ENCODE measurements at regions not wholly inside any gene's neighbourhood (a gene's known extent, or its start where the extent isn't known, plus 50 kb on each side); places are given as distances from the start of the nearest gene placed in this dataset.
A peak's percentile ranks its signal among the peaks of the same experiment; 100 is the strongest.
"Not testable (repeated sequence)": the region's sequence is repeated elsewhere in the genome, so short reads cannot be mapped to it uniquely, and the experiment has no call there.

DNA sequence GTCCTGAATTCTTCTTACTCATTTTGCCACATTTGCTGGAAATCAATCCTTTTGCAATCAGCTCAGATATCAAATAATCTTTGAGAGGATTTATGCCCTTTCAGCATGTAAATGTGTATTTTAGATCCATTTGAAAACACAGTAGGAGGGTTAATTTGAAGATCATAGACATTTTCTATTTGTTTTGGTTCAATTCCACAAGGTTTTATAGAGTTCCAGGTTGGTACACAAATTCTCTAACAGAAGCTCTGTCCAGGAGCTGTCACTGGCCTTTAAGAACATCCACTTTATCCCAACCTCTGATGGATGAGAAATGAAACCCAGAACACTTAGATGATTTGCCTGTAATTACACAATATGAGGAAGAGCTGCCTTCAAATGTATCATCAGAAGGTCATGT lies 157.3 kb upstream of the CHAC2 start:
- H3K27ac ChIP-seq, result no peak overlapping the region
- no peak for DNase-seq (ENCODE audit: low read depth, low spot score)

DNA sequence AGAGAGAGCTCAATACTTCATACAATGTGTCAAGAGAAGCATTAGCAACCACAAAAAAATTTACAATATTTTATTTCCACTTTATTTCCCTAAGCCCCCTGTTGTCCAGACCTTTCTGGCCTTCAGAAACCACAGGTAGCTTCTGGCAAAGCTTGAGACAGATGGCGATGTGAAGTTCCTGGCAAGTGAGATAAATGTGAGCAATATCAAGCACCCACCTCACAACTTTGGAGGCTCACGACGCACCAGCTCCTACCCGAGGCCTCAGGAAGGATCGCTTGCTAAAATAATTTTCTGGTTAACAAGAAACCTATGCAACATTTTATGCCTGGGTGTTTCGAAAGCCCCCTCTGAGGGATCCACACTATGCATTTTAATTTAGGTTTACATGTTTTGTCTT lies 158.1 kb upstream of the CHAC2 start:
- no peak for DNase-seq (ENCODE audit: low read depth, low spot score)
- H3K27ac ChIP-seq, result no peak overlapping the region

DNA sequence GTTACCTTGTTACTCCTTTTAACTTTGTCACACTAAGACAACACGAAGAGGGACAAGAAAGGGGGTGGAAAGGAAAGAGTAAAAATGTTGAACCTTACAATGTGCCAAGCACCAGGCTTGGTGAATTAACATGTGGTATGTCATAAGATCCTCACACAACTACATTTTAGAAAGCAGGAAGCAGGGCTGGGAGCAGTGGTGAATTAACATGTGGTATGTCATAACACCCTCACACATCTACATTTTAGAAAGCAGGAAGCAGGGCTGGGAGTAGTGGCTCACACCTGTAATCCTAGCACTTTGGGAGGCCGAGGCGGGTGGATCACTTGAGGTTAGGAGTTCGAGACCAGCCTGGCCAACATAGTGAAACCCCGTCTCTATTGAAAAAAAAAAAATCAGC lies 159.3 kb upstream of the CHAC2 start:
- DNase-seq (ENCODE audit: low read depth, low spot score), result no peak
- no peak overlapping the region for H3K27ac ChIP-seq

DNA sequence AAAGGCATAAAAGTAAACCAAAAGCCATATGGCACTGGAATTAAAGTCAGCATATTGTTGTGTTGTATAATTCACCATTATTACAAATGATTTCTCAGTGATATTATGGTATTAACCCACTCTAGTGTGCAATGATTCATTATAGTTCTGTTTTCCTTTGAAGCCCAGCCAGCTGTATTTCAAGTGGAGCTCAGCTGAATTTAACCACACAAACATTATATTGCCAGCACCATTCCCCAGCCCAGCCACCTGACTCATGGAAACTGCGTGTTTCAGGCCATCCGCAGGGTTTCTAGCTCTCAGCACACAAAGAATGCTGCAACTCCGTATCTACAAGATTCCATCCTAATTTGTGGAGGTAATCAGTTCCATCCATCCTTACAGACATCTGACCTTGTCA lies 166.8 kb upstream of the CHAC2 start:
- DNase-seq (ENCODE audit: low read depth, low spot score), result no peak
- H3K27ac ChIP-seq, result no peak overlapping the region

DNA sequence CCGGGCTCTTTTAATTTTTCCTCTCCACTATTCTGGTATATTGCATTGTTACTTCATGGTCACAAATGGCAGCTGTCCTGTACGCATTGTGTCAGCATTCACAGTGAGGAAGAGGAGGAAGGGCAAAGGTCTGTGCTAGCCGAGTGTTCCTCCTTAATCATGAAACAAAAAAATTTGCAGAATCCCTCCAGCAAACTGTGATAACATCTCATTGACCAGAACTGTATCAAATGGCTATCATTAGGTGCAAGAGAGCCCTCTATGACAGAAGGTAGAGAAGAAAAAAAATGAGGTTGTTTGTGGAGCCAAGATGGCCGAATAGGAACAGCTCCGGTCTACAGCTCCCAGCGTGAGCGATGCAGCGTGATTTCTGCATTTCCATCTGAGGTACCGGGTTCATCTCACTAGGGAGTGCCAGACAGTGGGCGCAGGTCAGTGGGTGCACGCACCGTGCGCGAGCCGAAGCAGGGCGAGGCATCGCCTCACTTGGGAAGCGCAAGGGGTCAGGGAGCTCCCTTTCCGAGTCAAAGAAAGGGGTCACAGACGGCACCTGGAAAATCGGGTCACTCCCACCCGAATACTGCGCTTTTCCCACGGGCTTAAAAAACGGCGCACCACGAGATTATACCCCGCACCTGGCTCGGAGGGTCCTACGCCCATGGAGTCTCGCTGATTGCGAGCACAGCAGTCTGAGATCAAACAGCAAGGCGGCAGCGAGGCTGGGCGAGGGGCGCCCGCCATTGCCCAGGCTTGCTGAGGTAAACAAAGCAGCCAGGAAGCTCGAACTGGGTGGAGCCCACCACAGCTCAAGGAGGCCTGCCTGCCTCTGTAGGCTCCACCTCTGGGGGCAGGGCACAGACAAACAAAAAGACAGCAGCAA lies 180.6 kb upstream of the CHAC2 start:
- not testable (repeated sequence) for H3K27ac ChIP-seq; DNase-seq (ENCODE audit: low read depth, low spot score)

DNA sequence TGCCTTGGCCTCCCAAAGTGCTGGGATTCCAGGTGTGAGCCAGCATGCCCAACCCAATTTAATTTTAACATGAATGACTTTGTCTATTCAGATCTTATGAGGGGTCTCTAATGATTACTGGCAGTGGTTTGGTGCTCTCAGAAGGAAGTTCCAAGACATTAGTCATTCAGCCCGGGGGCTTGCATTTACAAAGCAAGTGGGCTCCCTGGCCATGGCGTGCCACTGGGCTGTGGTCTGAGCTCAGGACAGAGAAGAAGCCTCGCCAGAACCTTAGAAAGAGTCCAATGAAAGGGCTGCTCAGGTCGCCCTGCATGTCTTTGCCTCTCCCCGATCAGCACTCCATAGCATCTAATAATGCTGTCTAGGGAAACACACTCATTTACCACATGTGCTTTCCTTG lies 182.6 kb upstream of the CHAC2 start:
- H3K27ac ChIP-seq, result no peak overlapping the region
- no peak for DNase-seq (ENCODE audit: low read depth, low spot score)

DNA sequence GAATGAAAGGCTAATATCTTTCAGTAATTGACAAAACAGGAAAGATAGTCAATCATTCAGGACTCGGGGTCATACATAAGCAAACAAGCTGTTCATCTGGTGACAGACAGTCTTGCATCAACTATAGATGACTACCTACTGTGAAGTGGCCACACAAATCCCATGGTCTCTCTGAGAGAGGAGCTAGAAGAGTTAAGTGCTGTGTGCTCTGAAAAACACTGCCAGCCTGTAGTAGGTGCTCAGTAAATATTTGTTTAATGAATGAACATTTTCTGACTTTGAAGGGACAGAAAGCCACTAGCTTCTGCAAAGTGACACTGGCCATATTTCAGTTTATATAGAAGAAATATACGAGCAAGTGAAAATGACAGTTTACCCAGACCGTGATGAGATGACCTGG lies 184.0 kb upstream of the CHAC2 start:
- H3K27ac ChIP-seq, result no peak overlapping the region
- DNase-seq (ENCODE audit: low read depth, low spot score), result no peak

DNA sequence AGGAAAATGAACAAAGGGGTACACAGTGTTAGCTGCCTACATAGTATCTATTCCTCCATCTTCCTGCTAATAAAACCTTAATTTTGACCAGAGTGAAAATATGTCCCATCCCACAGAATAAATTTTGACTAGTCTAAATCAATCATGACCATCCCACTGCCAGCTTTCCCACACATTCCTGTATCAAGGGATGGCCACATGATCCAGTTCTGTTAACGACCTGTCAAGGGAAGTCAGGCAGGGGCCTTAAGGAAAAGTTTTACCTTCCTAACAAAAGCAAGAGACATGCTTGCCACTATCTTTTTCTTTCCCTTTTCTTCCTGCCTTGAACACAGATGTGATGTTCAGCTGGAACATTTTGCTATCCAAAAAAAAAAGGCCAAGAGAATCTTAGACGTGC lies 185.0 kb upstream of the CHAC2 start:
- no peak for DNase-seq (ENCODE audit: low read depth, low spot score)
- H3K27ac ChIP-seq, result no peak overlapping the region

DNA sequence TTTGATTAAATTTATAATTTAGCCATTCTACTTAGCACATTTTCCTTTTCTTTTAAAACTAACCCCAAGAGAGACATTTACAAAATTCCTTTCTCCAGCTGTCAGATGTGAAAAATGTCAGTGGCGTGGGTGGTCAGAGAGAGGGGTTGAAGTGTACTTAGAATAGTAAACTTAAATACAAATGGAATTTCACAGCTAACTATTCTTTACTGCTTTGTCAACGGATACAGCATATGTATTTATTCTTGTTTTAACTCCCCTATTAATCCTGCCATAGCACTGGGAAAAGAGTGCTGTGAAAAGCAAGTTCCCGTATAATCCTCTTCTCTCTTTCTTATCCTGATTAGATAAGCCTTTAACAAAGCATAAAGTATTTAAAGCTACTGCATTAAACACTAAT lies 191.4 kb upstream of the CHAC2 start:
- DNase-seq (ENCODE audit: low read depth, low spot score), result no peak
- H3K27ac ChIP-seq, result no peak overlapping the region

DNA sequence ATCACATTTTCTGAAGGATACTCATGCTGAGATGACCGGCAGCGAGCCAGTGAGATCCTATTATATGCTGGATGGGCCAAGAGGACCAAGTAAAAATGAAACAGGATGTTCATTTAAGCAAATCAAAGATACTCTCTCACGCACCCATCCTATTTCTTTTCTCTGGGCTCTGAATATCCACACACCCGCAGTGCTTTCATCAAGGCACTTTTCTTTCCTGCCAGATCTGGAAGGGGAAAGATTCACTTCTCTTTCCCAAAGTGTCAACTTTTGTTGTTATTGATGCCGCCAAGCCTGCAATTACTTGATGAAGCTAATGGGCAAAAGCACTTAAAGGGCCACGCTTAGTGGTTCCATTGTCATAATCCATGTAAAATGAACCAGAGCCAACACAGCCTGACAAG lies 191.9 kb upstream of the CHAC2 start:
- DNase-seq (ENCODE audit: low read depth, low spot score), result no peak
- no peak overlapping the region for H3K27ac ChIP-seq

DNA sequence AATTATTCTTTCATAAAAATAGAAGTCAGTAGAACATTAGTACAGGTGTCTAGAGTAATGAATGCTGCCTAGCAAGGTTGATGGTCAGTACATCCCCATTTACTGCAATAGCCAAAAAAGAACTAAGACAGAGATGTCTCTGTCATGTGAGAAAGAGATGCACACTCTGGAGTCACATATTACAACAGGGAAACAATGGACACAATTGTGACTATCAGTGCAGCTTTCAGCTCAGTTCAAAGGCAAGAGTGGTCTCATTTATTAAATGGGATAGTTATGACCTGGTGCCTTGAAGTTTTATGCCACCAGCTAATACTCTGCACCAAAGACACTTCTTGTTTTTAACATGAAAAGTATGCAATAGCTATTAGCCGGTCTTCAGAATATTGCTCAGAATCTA lies 194.9 kb upstream of the CHAC2 start:
- H3K27ac ChIP-seq, result no peak overlapping the region
- no peak for DNase-seq (ENCODE audit: low read depth, low spot score)

DNA sequence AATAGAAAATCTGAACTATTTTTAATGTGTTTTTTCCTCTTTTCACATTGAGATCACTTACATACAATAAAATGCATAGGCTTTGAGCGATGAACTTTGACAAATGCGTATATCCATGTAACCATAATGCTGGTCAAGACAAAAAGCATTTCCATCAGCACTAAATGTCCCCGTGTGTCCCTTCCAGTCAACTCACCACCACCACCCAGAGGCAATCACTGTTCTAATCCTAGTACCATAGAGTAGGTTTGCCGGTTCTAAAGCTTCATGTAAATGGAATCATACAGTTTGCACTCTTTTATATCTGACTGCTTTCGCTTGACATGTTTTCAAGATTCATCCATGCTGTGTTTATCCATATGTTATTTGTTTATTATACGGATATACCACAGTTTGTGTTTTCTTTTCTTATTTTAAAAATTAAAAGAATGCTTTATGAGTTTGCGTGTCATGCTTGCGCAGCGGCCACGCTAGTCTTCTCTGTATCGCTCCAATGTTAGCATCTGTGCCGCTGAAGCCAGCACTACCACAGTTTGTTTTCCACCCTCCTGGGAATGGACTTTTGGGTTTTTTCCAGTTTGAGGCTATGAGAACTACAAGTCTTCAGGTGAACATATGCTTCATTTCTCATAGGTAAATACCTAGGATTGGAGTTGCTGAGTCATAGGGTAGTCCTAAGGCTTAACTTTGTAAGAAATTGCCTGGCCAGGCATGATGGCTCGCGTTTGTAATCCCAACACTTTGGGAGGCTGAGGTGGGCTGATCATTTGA lies 197.5 kb upstream of the CHAC2 start:
- no peak overlapping the region for H3K27ac ChIP-seq
- DNase-seq (ENCODE audit: low read depth, low spot score), result no peak

DNA sequence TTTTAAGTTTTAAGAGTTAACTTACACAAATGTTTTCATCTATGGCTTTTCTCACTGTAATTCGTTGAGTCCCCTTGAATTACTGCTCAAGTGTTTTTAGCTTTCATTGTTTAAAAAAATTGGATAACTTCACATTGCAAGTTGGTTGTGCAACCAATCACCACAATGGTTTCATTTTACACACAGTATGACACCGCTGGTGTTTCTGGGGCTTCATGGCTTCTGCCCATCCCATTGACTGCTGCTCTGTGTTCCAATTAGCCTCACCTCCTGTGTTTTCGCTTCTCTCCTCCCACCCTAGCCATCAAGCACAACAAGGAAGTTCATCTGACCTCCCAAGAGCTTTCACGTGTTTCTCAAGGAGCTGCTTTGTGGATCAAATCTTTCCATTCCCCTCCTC lies 199.1 kb upstream of the CHAC2 start:
- no peak overlapping the region for H3K27ac ChIP-seq
- no peak for DNase-seq (ENCODE audit: low read depth, low spot score)

DNA sequence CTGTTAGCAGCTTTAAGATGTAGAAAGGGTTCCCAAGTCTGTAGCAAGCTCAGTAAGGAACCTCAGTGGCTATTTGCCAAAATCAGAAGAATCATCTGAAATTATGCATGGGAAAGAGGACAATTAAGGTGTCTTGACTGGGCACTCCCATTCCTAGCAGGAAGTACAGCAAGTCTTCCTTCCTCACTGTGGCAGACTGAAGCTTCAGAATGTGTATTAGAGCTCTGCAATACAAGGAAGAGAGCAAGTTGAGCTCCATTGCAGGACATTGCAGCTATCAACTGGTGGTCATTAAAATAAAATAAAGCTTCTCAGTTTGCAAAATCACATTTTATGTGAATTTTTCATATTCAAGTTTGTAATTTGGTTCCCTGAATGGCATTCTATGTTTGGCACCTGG lies 200.5 kb upstream of the CHAC2 start:
- no peak for DNase-seq (ENCODE audit: low read depth, low spot score)
- no peak overlapping the region for H3K27ac ChIP-seq

DNA sequence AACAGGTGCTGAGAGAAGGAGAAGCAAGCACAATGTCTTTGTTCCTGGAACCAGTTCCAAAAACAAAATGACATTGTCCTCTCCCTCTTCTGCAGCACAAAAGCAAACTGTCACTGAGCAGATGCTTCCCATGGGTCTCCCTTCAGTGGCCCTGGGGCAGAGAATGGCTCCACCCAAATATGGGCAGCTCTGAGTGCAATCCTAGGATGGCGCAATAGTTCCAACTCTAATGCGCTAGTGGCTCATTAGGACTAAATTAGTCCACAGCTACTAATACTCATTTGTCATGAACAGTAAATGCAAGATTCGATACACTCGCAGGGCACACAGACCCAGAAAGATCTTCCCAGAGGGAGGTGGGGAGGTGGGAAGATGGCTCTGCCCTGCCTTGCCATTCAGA lies 205.2 kb upstream of the CHAC2 start:
- H3K27ac ChIP-seq, result no peak overlapping the region
- DNase-seq (ENCODE audit: low read depth, low spot score), result no peak

DNA sequence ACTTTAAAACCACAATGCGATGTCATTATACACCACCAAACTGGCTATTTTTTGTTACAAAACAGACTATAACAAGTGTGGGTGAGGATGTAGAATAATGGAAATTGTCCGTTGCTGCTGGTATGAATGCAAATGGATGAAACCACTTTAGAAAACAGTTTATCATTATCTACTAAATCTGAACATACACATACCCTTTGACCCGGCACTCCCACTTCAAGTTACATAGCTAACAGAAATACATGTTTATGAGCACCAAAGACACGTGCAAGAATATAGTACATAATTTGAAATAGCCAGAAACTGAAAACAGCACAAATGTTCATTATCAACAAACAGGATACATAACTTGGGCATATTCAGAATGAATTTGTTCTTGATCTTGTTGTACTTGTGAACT lies 206.4 kb upstream of the CHAC2 start:
- no peak for DNase-seq (ENCODE audit: low read depth, low spot score)
- H3K27ac ChIP-seq, result no peak overlapping the region

DNA sequence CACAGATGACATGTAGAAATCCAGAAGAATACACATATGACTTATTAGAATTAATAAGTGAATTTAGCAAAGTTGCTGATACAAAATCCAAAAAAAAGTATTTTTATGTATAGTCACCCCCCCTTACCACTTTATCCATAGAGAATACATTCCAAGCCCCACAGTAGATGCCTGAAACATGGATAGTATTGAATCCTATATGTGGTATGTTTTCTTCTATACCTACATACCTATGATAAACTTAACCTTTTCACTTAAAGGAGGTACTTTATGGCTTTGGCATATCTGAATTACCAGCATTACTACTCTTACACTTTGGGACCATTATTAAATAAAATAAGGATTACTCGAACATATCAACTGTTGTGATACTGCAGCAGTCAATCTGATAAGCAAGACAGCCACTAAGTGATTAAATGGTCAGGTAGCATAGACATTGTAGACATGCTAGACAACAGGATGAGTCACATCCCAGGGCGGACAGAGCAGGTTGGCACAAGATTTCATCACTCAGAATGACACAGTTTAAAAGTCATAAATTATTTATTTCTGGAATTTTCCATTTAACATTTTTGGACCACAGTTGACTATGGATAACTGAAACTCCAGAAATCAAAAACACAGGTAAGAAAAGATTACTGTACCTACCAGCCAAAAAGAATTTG lies 208.2 kb upstream of the CHAC2 start:
- peak overlapping the region; percentile 66 for H3K27ac ChIP-seq
- peak; percentile 72 for DNase-seq (ENCODE audit: low read depth, low spot score)

DNA sequence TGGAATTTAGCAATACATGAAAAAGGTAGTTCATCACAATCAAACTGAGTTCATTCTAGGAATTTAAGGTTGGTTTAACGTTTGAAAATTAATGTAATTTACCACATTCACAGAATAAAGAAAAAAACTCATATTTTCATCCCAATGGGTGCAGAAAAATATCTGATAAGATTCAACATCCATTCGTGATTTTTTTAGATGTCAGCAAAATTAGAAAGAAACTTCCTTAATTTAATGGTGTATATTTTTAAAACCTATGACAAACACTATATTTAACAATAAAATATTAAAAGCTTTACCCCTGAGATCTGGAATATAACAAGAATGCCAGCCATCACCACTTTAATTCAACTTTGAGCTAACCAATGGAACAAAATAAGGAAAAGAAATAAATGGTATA lies 208.7 kb upstream of the CHAC2 start:
- no peak for DNase-seq (ENCODE audit: low read depth, low spot score)
- H3K27ac ChIP-seq, result peak overlapping the region; percentile 66

DNA sequence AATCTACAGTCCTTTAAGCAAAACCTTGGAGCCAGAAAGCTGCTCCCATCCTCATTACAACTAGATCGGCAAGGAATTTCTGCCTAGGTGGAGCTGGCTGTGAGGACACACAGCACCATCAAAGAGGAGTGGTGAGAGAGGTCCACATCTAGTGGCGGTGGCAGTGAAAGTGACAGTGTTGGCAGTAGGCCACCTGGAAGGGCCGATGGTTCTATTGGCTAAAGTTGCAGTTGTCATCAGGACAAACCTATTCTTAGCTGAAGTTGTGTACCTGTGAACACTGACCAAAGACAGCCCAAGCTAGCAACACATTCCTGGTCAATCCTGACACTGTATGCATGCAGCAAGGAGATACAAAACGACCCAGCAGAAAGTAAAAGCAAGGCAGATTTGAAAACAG lies 218.1 kb upstream of the CHAC2 start:
- no peak overlapping the region for H3K27ac ChIP-seq
- no peak for DNase-seq (ENCODE audit: low read depth, low spot score)

DNA sequence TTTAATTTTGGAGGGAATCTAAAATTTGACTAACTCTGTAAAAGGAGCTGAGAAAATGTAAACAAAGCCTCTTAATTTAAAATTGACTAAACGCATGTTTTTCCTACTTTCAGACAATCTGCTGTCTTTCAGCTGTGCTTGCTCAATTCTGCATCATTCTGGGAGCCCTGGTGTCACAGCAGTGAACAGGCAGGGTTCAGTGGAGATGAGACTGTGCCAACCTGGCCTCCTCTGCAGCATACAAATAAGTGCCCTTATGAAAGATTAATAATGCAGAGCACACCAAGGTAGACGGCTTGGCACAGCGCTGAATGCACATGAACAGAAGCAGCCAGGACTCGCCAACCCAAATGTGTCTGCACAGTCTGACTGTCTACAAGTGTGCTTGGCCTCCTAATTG lies 222.0 kb upstream of the CHAC2 start:
- H3K27ac ChIP-seq, result no peak overlapping the region
- DNase-seq (ENCODE audit: low read depth, low spot score), result no peak

DNA sequence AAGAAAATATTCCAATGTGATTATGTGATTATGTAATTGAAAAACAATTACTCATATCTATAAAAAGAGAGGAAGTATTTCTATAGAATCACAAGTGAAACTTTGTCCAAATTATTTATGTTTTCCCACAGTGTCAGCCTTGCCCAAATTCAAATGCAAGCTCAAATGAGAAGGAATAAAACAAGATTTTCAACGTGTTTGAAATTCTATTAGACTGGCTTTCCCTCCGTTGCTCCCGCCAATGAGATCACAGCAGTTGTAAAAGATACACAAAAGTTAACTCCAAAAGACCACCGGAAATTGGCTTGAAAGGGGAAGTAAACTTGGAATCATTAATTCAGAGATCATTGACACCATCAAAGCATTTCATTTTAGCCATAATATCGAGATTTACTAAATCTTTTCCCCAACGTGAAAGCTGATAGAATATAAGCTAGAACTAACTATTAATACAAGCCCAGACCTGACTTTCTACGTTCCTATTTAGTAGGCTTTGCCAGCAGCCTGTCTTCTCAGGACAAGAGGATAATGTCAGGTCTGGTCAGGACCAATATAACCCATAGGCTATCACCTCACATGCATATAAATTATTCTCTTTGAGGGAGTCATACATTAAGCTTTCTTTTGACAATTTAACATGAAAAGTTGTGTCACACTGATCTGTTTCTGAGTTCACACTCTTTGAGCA lies 222.6 kb upstream of the CHAC2 start:
- H3K27ac ChIP-seq, result no peak overlapping the region
- no peak for DNase-seq (ENCODE audit: low read depth, low spot score)
